HG03280 (cell line): ENCODE measurements at regions not wholly inside any gene's neighbourhood (a gene's known extent, or its start where the extent isn't known, plus 50 kb on each side); places are given as distances from the start of the nearest gene placed in this dataset.

ENCODE experiments used
- ATAC-seq: cut with Tn5 transposase; IDR thresholded peaks from one replicate; pipeline ENCODE4 v1.9.1; 2021; ENCODE audit warnings: mild to moderate bottlenecking, moderate library complexity; ENCODE audit not compliant: unreplicated experiment

GRCh38 chr14:61847861-61848260, 85.6 kb downstream of the SNAPC1 start:
- ATAC-seq = no peak

DNA sequence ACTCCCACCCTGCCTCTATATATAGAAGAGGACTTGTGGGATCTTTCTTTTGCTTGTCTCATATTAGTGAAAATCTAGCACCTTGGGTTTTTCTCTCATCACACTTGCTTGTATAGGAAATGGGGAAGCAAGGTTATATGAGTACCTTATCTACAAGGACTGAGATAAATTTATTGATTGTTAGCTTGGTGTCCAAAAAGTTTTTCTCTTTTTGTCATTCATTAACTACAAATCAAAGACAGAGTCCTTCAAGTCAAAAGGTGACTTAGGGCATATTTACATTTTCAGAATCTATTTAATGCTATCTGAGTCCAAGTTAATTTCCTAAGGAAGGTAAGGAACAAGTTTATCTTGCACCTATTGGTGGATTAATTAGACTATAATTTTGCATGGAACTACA, 92.7 kb downstream of the SNAPC1 start:
- no peak for ATAC-seq

DNA sequence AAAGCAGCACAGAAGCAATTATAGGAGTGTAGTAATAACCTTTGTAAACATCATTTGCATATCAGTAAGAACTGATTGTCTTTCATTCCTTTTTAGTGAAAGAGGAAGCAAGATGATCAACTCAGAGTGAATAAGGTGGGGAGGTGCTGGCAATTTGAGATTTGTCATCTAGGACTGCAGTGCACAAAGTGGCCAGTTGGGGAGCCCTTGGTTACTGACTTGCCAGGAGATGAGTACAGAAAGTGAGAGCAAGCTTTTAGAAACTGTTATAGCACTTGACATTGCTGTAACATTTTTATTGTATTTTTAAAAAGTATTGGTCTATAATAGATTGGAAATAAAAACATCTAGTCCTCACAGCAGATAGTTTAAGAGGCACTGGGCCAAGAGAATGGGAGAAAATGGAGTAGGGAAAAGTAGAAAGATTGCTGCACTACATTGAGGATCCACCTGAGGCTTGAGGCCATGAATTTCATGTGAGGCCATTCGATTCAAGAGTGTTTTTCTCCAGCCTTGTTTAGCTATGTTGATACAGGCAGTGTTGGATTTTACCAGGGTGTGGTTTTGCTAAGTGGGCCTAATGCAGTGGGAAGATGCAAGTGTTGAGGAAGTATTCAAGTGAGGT, 98.2 kb downstream of the SNAPC1 start:
- ATAC-seq = peak; percentile 98

- ATAC-seq = no peak
Observed at GRCh38 chr14:61861320-61861865, 99.2 kb downstream of the SNAPC1 start.

DNA sequence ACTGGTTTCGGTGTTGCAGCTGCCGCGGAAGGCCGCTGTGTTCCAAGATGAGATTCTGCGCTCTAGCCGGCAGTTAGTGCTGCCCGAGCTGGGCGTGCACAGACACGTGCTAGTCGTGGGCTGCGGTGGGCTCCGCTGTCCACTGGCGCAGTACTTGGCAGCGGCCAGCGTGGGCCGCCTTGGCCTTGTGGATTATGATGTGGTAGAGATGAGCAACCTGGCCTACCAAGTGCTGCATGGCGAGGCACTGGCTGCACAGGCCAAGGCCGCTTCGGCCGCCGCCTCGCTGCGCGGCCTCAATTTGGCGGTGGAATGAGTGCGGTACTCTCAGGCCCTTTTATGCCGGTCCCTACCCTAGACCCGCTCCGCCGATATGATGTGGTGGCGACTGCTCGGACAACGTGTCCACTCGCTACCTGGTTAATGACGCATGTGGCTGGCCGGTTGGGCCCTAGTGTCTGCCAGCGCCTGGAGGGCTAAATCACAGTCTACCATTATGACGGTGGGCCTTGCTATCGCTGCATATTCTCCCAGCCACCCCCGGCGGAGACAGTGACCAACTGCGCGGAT, 102.2 kb downstream of the SNAPC1 start:
- ATAC-seq = no peak

DNA sequence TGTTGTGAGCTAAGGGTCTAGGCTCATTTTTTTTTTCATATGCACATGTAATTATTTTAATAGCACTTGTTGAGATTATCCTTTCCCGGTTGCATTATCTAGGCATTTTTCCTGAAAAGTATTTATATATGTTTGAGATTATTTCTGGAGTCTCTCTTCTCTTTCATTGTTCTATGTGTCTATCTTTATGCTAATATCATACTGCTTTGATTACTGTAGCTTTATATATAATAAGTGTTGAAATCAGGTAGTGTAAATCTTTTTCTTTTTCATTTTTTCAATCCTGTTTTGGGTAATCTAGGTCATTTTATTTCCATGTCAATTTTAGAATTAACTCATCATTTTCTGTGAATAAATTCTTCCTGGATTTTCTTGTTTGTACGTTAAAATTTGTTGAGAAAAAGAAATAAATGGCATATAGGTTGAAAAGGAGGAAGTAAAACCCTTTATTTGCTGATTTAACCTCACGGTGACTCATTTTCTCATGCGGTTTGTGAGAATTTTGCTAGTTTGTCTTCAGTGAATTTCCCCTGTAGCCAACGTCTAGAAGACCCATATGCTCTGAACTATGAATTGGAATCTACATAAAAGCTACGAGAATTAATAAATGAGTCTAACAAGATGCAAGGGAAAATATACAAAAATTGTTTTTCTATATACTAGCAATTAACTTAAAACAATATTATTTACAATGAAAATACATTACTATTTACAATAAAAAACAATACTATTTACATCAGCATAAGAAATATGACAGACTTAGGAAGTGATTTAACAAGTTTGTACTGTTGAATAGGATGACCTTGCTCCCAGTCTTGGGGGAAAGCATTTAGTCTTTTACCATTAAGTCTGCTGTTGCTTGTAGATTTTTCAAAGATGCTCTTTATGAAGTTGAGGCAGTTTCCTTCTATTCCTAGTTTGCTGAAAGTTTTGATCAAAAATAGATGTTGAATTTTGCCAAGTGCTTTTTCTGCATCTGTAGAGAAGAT, 105.0 kb downstream of the SNAPC1 start:
- ATAC-seq = peak; percentile 95

GRCh38 chr14:61868846-61869245, 106.6 kb downstream of the SNAPC1 start:
- ATAC-seq = no peak

DNA sequence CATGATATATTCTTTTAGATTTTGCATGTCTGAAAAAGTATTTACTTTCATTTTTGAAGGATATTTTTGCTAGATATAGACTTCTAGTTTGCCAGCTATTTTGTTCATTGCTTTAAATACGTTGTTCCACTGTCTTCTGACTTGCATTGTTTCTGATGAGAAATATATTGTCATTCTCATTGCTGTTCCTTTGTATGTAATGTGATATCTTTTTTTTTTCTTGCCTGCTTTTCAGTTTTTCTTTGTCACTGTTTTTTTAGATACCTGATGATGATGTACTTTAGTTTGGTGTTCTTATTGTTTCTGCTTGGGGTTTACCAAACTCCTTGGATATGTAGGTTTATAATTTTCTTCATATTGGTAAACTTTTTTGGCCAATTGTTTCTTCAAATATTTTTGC, 107.9 kb downstream of the SNAPC1 start:
- no peak for ATAC-seq

DNA sequence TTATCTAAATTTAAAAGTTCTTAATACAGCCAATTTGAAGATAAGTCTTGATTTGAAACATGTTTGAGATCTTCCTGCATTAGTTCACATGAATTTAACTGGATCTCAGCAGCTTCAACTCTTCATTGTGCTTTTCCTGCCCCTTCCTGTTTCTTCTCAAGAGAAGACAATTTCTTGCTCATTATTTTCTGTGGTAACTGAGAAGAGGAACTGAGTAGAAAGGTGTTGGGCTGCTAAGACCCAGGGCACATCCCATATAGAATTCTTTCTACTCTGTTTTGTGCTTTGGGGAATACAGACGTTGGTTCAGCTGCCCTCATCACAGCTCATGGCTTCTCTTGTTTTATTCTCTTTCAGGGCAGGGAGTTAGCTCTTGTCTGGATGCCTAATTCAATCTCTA, 110.2 kb downstream of the SNAPC1 start:
- ATAC-seq = peak; percentile 84

DNA sequence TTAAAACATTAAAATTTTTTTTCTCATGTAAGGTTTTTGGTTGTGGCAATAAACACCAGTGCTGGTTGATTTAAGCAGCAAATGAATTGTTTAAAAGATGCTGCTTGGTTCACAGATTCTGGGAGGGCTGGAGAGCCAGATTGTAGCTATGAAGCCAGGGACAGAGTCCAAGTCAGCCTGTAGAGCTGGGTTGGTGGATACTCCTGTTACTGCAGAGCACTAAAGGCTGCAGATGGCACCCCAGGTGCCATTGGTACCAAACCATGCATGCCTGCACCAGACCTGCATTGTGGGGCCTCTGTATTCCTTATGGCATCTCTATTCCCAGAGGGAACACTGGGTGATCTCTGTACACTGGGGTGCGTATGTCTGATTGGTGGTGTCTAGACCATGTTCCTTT, 113.3 kb downstream of the SNAPC1 start:
- no peak for ATAC-seq

DNA sequence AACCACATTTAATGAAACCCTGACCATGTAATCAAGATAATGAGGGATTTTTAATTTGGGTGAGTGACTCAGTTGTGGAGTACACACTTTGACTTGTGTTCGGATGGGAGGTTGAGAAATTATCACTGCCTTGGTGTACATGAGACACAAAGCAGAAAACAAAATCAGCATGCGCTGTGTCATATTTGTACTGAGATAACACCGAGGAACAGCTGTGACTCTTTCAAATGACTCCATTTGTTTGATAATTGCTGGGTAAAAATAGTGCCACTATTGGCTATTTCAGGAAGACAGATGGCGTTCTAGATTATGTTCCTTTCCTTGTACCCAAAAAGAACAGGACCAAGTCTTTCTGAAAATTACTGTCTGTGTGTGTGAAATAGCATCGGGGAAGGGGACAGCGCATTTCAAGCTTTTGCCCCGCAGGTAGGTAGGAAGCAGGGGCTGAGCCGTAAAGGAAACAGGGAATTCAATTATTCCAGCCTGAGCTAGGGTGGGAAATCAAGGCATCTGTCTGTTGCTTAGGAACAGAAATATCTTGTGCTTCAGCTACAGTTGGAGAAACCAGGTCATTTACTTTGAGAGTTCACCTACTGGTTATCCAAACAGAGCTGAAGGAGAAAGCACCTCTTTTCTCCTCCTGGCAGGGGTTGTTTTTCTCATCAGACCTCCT, 114.3 kb downstream of the SNAPC1 start:
- no peak for ATAC-seq

DNA sequence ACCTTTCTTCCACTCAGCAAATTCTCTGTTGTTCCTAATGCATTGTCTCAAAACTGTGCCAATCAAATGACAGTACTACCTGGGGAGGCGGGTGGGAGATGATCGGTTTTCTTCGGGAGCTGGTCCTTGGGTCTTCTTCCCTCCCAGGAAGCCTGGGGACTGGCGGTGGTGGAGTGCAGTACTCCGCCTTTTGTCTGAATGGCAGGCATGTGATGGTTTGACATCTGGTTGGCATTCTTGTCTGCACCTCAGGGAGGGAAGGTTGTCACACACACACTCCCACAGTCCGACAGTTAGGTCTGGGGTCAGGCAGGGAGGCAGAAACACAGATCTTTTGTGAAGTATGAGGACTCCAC, 114.8 kb downstream of the SNAPC1 start:
- no peak for ATAC-seq

GRCh38 chr14:61877768-61878167, 115.5 kb downstream of the SNAPC1 start:
- no peak for ATAC-seq

- ATAC-seq = no peak
Observed at GRCh38 chr14:61878931-61879330, 116.7 kb downstream of the SNAPC1 start.

- no peak for ATAC-seq
Observed at GRCh38 chr14:61881046-61881445, 118.8 kb downstream of the SNAPC1 start.

DNA sequence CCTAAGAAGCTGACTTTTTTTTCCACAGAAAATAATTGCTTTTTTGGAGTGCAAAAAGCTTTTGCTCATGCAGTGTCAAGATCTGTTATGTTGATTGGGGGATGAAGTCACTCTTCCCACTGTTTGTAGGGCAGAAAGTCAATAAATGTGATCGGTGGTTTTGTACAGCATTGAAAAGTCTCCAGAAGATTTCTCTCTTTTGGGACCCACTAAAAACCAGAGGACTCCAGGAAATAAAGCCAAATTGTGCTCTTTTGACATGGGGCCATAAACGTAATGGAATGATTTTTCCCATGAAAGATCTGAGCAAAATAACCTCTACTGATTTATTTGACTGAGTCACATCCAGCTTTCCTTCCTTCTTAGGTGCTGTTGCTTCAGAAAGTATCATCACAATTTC, 122.5 kb downstream of the SNAPC1 start:
- ATAC-seq = no peak

DNA sequence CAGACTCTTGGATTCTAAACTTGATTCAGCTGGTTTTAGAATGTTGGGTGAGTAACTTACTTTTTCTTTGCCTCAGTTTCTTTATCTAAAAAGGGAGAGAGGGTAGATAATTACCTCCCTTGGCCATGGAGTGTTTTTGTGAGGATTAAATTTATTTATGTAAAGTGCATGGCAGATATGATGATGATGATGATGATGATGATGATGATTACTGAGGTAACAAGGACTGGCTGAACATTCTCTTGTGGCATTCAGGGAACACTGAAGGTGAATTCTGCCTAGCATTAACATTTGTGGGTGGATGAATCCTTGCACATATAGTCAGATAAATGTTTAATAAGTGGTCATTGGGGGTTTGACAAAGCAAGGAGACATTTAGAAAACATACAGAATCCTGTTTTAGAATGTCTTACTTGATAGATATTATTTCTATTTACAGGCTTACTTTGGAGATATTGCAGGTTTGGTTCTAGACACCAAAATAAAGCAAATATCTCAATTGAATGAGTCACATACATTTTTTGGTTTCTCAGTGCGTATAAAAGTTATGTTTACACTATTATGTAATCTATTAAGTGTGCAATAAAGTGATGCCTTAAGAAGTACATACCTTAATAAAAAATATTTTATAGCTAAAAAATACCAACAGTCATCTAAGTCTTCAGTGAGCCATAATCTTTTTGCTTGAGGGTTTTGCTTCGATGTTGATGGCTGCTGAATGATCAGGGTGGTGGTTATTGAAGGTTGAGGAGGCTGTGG, 123.2 kb downstream of the SNAPC1 start:
- no peak for ATAC-seq

DNA sequence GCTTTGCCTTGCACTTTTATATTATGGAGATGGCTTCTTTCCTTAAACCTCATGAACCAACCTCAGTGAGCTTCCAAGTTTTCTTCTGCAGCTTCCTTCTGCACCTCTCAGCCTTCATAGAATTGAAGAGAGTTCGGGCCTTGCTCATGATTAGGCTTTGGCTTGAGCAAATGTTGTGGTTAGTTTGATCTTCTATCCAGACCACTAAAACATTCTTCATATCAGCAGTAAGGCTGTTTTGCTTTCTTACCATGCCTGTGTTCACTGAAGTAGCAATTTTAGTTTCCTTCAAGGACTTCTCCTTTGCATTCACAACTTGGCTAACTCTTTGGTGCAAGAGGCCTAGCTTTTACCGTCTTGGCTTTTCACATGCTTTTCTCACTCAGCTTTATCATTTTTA, 125.4 kb downstream of the SNAPC1 start:
- no peak for ATAC-seq

- peak; percentile 98 for ATAC-seq
Observed at GRCh38 chr14:61889914-61890351, 127.7 kb downstream of the SNAPC1 start.

- ATAC-seq = no peak
Observed at GRCh38 chr14:61891170-61891569, 128.9 kb downstream of the SNAPC1 start.
